HL-60 (cell line): ENCODE measurements at regions not wholly inside any gene's neighbourhood (a gene's known extent, or its start where the extent isn't known, plus 50 kb on each side); places are given as distances from the start of the nearest gene placed in this dataset.
"Not testable (repeated sequence)": the region's sequence is repeated elsewhere in the genome, so short reads cannot be mapped to it uniquely, and the experiment has no call there.

Source experiments
- DNase-seq, 2 experiments: peaks; one replicate each; pipeline ENCODE4 v3.0.0-alpha.2; 2010 to 2020; ENCODE audit warnings: low read depth in 1 of 2, low spot score in 1 of 2
- H3K27ac ChIP-seq: fragments of 250-450 bp; sonication (Bioruptor Pico); replicated peaks from 2 replicates; pipeline ENCODE4 v1.5.1; 2020; ENCODE audit warnings: mild to moderate bottlenecking, moderate library complexity
- H3K27me3 ChIP-seq: fragments of 250-450 bp; sonication (Bioruptor Pico); 2 replicates; pipeline ENCODE4 v1.5.1; 2021; ENCODE audit warnings: mild to moderate bottlenecking, moderate library complexity; ENCODE audit not compliant: insufficient read depth, poor library complexity, severe bottlenecking
- H3K4me3 ChIP-seq: replicated peaks from 2 replicates; pipeline ENCODE4 v1.5.1; 2011; ENCODE audit warnings: mild to moderate bottlenecking, control low read depth, low read length; ENCODE audit not compliant: insufficient read depth
- CTCF ChIP-seq: IDR thresholded peaks from one replicate; pipeline ENCODE4 v1.5.1; 2011; ENCODE audit warnings: low read length, control low read depth, inconsistent platforms; ENCODE audit not compliant: insufficient read depth
- GABPA ChIP-seq: IDR thresholded peaks from 2 replicates; pipeline ENCODE4 v1.6.1; 2012; ENCODE audit warnings: low read depth
- POLR2AphosphoS5 ChIP-seq: IDR thresholded peaks from 2 replicates; pipeline ENCODE4 v1.6.1; 2012; ENCODE audit warnings: low read depth
- REST ChIP-seq: IDR thresholded peaks from 2 replicates; pipeline ENCODE4 v1.6.1; 2012; ENCODE audit warnings: low read depth; ENCODE audit not compliant: insufficient replicate concordance
- SPI1 ChIP-seq: IDR thresholded peaks from 2 replicates; pipeline ENCODE4 v1.6.1; 2012; ENCODE audit warnings: low read depth, mild to moderate bottlenecking, borderline replicate concordance

GRCh38 chr16:16930309-16931000 is 540.3 kb downstream of the XYLT1 start:
- Histone ChIP-seq H3K27ac (no peak overlapping the region), H3K4me3 (no peak overlapping the region), H3K27me3 (no peaks in the 10 kb centered on the region)
- DNase-seq, result no peak
- TF ChIP-seq POLR2AphosphoS5, result no peak
- TF ChIP-seq CTCF, result no peak
- no peak for TF ChIP-seq REST
- TF ChIP-seq GABPA, result no peak
- no peak for TF ChIP-seq SPI1

GRCh38 chr16:16933861-16934260 is 536.9 kb downstream of the XYLT1 start:
- no peak for TF ChIP-seq POLR2AphosphoS5
- no peak for TF ChIP-seq CTCF
- TF ChIP-seq SPI1, result no peak
- no peak for TF ChIP-seq GABPA
- TF ChIP-seq REST, result no peak
- no peak overlapping the region for H3K4me3 ChIP-seq
- H3K27ac ChIP-seq, result no peak overlapping the region
- peaks cover under 1% of the 10 kb centered on the region for H3K27me3 ChIP-seq
- no peak for DNase-seq

GRCh38 chr16:16934660-16935059 is 536.1 kb downstream of the XYLT1 start:
- no peak for TF ChIP-seq POLR2AphosphoS5
- no peak overlapping the region for H3K4me3 ChIP-seq
- peaks cover 3% of the 10 kb centered on the region for H3K27me3 ChIP-seq
- DNase-seq, result no peak
- H3K27ac ChIP-seq, result no peak overlapping the region

- H3K27me3 ChIP-seq, H3K4me3 ChIP-seq, H3K27ac ChIP-seq, DNase-seq: not testable (repeated sequence)
These were observed 534.9 kb downstream of the XYLT1 start for GRCh38 chr16:16935909-16936308.

GRCh38 chr16:16937576-16937975 is 533.2 kb downstream of the XYLT1 start:
- no peak overlapping the region for H3K4me3 ChIP-seq
- DNase-seq, result no peak
- H3K27ac ChIP-seq, result no peak overlapping the region
- H3K27me3 ChIP-seq, result peaks cover 3% of the 10 kb centered on the region
- TF ChIP-seq SPI1, result no peak
- TF ChIP-seq REST, result no peak
